ENCODE measurements at regions not wholly inside any gene's neighbourhood (a gene's known extent, or its start where the extent isn't known, plus 50 kb on each side); places are given as distances from the start of the nearest gene placed in this dataset.

- no peak for DNase-seq
Measured at GRCh38 chr4:185993328-185993973, 75.5 kb upstream of the TLR3 start.

DNA sequence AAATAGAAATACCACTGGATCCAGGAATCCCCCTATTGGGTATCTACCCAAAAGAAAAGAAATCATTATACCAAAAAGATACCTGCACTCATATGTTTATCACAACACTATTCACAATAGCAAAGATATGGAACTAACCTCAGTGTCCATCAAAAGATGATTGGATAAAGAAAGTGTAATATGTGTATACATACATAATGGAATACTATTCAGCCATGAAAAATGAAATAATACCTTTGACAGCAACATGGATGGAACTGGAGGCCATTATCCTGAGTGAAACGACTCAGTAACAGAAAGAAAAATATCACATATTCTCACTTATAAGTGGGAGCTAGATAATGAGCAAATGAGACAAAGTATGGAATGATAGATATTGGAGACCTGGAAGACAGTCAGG, 74.2 kb upstream of the TLR3 start:
- DNase-seq, result no peak

DNA sequence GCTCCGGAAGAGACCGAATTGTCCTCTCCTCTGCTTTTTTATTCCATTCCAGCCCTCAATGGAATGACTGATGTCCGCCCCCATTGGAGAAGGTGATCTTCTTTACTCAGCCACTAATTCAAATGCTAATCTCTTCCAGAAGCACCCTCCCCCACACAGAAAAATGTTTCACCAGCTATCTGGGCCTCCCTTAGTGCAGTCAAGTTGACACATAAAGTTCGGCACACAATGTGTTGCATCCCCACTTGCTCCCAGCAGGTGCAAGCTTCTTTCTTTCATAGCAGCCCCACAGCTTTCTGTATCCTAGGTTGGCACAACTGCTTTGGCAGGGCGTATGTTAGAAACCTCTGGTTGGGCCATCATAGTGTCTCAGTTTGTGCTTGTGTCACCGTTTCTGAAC, 73.3 kb upstream of the TLR3 start:
- no peak for DNase-seq

DNA sequence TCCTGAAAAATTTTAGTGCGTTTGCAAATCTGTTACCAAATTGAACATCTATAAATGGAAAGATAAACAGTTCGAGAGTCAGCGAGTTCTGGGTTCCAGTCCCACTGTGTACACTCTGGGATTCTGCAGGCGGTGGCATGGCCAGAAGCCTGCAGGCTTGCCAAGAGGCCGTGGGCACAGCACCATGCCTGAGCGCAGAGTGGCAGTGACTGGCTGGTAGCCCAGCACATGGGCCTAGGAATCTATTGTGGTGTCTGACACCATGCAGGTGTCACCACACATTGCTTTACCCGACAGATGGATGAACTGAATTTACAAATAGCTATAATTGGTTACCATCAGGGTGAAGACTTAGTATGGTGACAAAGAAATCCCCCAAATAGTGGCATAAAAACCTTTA, 71.7 kb upstream of the TLR3 start:
- no peak for DNase-seq

GRCh38 chr4:185998791-185999190, 70.2 kb upstream of the TLR3 start:
- no peak for DNase-seq

- no peak for DNase-seq
Measured at GRCh38 chr4:185999207-185999606, 69.7 kb upstream of the TLR3 start.

- DNase-seq, result no peak
Measured at GRCh38 chr4:186002853-186003252, 66.1 kb upstream of the TLR3 start.

- no peak for DNase-seq
Measured at GRCh38 chr4:186003746-186004145, 65.2 kb upstream of the TLR3 start.

- DNase-seq, result no peak
Measured at GRCh38 chr4:186008057-186008456, 60.9 kb upstream of the TLR3 start.

DNA sequence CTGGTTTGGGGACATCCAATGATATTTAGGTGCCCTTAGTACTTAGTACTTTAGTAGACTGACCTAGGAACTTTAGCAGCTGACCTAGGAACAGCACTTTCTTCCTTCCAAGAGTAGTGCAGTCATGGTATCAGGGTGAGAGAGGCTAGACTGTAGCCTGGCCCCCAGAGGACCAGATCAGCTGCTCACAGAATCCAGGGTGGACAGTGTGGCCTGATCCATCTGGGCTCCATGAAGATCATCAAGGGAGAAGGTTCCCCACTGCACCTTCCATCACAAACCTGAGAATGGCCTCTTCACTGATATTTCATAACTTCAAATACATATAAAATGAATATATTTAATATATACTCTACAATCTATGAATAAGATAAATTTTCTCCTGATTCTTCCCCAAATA, 59.0 kb upstream of the TLR3 start:
- no peak for DNase-seq

DNA sequence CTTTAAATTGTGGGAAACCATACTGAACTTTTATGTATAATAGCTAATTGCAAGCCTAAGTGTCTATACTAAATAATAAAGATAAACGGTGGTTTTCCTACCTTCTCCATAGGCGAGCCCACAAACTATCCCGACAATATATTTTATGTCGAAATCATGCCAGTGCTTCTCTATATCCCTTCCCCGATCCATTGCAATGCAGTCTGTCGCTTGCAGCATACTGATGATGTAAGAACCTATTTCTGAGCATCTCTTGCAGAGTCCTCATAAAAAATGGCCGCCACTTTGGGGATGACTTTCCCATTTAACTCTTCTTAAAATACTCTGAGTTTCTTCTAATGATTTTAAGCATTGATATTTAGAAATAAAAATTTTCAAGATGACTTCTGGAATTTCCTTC, 58.1 kb upstream of the TLR3 start:
- no peak for DNase-seq

GRCh38 chr4:186012071-186012470, 56.9 kb upstream of the TLR3 start:
- DNase-seq, result no peak

GRCh38 chr4:186013419-186014186, 55.4 kb upstream of the TLR3 start:
- DNase-seq, result no peak

DNA sequence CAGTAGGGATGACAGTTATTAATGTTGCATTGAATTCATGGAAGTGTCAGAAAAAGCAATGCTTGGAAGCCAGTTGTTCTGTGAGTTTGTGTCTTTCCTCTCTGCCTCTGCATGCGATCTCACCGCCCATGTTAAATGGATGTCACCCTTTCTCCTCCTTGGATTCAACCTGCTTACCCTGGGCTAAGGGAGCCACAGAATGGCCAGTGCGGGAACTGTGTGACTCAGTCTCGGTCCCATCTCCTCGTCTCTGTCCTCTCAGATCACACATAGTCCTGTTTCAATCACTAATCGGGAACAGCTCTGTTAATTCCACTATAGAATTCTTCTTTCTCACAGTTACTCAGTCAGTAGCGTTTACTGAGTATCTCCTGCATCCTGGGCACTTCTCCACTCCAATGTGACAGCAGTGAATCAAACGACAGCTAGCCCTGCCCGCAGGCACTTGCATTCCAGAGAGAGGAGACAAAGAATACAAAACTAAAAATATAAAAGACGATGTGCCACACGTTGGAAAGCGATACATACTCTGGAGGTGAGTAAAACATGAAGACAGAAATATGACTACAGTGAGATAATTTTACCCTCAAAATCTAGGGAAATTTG, 53.6 kb upstream of the TLR3 start:
- DNase-seq, result no peak

GRCh38 chr4:186016796-186017195, 52.2 kb upstream of the TLR3 start:
- no peak for DNase-seq

- DNase-seq, result no peak
Measured at GRCh38 chr4:186017801-186018200, 51.2 kb upstream of the TLR3 start.

DNA sequence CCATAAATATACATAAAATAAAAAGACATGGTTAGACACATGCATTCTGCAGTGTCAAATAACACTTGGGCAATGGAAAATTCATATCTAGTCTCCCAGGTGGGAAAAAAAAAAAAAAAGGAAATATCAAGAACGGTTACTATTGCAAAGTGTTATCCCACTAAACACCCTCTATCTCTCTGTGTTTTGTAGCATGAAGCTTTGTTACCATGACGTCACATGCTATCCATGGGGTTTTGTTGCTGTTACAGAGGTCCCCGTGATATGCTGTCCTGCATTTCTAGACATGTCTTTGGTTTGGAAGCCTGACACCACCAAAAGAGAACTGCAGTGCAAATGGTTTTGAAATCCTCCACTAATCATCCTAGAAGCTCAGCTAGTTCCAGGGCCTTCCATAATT, 50.7 kb upstream of the TLR3 start:
- DNase-seq, result no peak

GRCh38 chr4:186018784-186019183, 50.2 kb upstream of the TLR3 start:
- DNase-seq, result no peak

Measured in NCI-H1930 (cell line).